Endodermal cell (in vitro differentiated cells): ENCODE measurements at regions not wholly inside any gene's neighbourhood (a gene's known extent, or its start where the extent isn't known, plus 50 kb on each side); places are given as distances from the start of the nearest gene placed in this dataset.

Experiments used
- DNase-seq: peaks from one replicate; pipeline ENCODE4 v3.0.0-alpha.2; 2017
- H3K27ac ChIP-seq: 2 replicates; pipeline ENCODE4 v1.5.1; 2013; ENCODE audit warnings: mild to moderate bottlenecking, low read depth, low read length, moderate library complexity
- H3K27me3 ChIP-seq: 2 replicates; pipeline ENCODE4 v1.6.1; 2013; ENCODE audit warnings: mild to moderate bottlenecking, low read length, moderate library complexity; ENCODE audit not compliant: insufficient read depth, control insufficient read depth, poor library complexity, severe bottlenecking
- H3K36me3 ChIP-seq: 2 replicates; pipeline ENCODE4 v1.7.0; 2013; ENCODE audit warnings: mild to moderate bottlenecking, low read length, moderate library complexity; ENCODE audit not compliant: control insufficient read depth, insufficient read depth
- H3K4me1 ChIP-seq: one replicate; pipeline ENCODE4 v1.7.0; 2013; ENCODE audit warnings: low read length; ENCODE audit not compliant: control insufficient read depth, insufficient read depth
- H3K4me3 ChIP-seq: 2 replicates; pipeline ENCODE4 v1.5.1; 2013; ENCODE audit warnings: mild to moderate bottlenecking, low read length, moderate library complexity
- H3K9ac ChIP-seq: 2 replicates; pipeline ENCODE4 v1.6.1; 2013; ENCODE audit warnings: mild to moderate bottlenecking, low read length, moderate library complexity; ENCODE audit not compliant: poor library complexity, severe bottlenecking; ENCODE audit errors: extremely low read depth
- H3K9me3 ChIP-seq: 2 replicates; pipeline ENCODE4 v1.6.1; 2013; ENCODE audit warnings: mild to moderate bottlenecking, low read length, moderate library complexity; ENCODE audit not compliant: control insufficient read depth
- H3K27ac Mint-ChIP-seq: 2 replicates; pipeline ENCODE4 v1.8.0; 2020; ENCODE audit warnings: mixed read lengths
- H3K27me3 Mint-ChIP-seq: 2 replicates; pipeline ENCODE4 v1.8.0; 2021; ENCODE audit warnings: mild to moderate bottlenecking, mixed read lengths; ENCODE audit not compliant: insufficient read depth
- H3K36me3 Mint-ChIP-seq: 2 replicates; pipeline ENCODE4 v1.8.0; 2020; ENCODE audit warnings: low read depth, mixed read lengths
- H3K4me1 Mint-ChIP-seq: 2 replicates; pipeline ENCODE4 v1.8.0; 2020; ENCODE audit warnings: mixed read lengths
- H3K4me3 Mint-ChIP-seq: 2 replicates; pipeline ENCODE4 v1.8.0; 2020; ENCODE audit warnings: mild to moderate bottlenecking, moderate library complexity, mixed read lengths
- H3K9me3 Mint-ChIP-seq: 2 replicates; pipeline ENCODE4 v1.8.0; 2020; ENCODE audit warnings: mild to moderate bottlenecking, mixed read lengths
- CTCF ChIP-seq: fragments of 200-600 bp; sonication (generic); conservative IDR thresholded peaks from 2 replicates; pipeline ENCODE4 v1.5.0; 2021; ENCODE audit warnings: antibody characterized with exemption, mild to moderate bottlenecking
- WGBS, 2 experiments: methylation state at CpG; one replicate each; pipeline versions ENCODE4 v1.1.5 to v1.1.7; 2013; ENCODE audit warnings: missing lambda C conversion rate in 2 of 2, mixed read lengths in 1 of 2; ENCODE audit not compliant: insufficient coverage in 1 of 2, insufficient read length in 1 of 2; 5-methylcytosine and 5-hydroxymethylcytosine counted together

- Histone ChIP-seq H3K9ac (no peak overlapping the region), H3K4me1 (no peaks in the 10 kb centered on the region), H3K9me3 (peaks cover 18% of the 10 kb centered on the region), H3K36me3 (no peaks in the 10 kb centered on the region), H3K4me3 (no peak overlapping the region), H3K27me3 (no peaks in the 10 kb centered on the region), H3K27ac (no peak overlapping the region)
- Mint-ChIP-seq H3K4me3 (no peak overlapping the region), H3K4me1 (no peaks in the 10 kb centered on the region), H3K36me3 (peaks cover 2% of the 10 kb centered on the region), H3K27me3 (no peaks in the 10 kb centered on the region), H3K27ac (no peak overlapping the region), H3K9me3 (peaks cover 19% of the 10 kb centered on the region)
- WGBS, 2 experiments: 86 to 100% methylated on average over 1 to 2 of the region's 2 CpGs
- DNase-seq: peak; percentile 45
- TF ChIP-seq CTCF: no peak
Observed at GRCh38 chr18:29056800-29057199, 879.9 kb upstream of the CDH2 start.

GRCh38 chr18:29041976-29042375, 865.0 kb upstream of the CDH2 start:
- TF ChIP-seq CTCF: no peak
- Histone ChIP-seq H3K36me3 (no peaks in the 10 kb centered on the region), H3K4me1 (no peaks in the 10 kb centered on the region), H3K27me3 (no peaks in the 10 kb centered on the region), H3K27ac (no peak overlapping the region), H3K4me3 (no peak overlapping the region), H3K9ac (no peak overlapping the region), H3K9me3 (peaks cover 16% of the 10 kb centered on the region)
- no peak for DNase-seq
- peaks cover 2% of the 10 kb centered on the region for H3K36me3 Mint-ChIP-seq
- no peak overlapping the region for H3K27ac Mint-ChIP-seq
- H3K9me3 Mint-ChIP-seq: peaks cover 25% of the 10 kb centered on the region
- H3K4me1 Mint-ChIP-seq: no peaks in the 10 kb centered on the region
- no peak overlapping the region for H3K4me3 Mint-ChIP-seq
- WGBS, 2 experiments: 97% methylated on average over 1 of the region's 1 CpG; no CpG with 5 or more reads in 1 of the 2 experiments
- no peaks in the 10 kb centered on the region for H3K27me3 Mint-ChIP-seq

GRCh38 chr18:29034113-29034856, 857.4 kb upstream of the CDH2 start:
- no peak overlapping the region for H3K4me3 Mint-ChIP-seq
- no peak for DNase-seq
- H3K27me3 Mint-ChIP-seq: no peaks in the 10 kb centered on the region
- H3K27ac Mint-ChIP-seq: no peak overlapping the region
- no peaks in the 10 kb centered on the region for H3K36me3 Mint-ChIP-seq
- Histone ChIP-seq H3K9ac (no peak overlapping the region), H3K4me1 (no peaks in the 10 kb centered on the region), H3K4me3 (no peak overlapping the region), H3K36me3 (no peaks in the 10 kb centered on the region), H3K27me3 (no peaks in the 10 kb centered on the region), H3K27ac (no peak overlapping the region), H3K9me3 (peaks cover under 1% of the 10 kb centered on the region)
- peaks cover under 1% of the 10 kb centered on the region for H3K9me3 Mint-ChIP-seq
- H3K4me1 Mint-ChIP-seq: no peaks in the 10 kb centered on the region
- 95% methylated on average over 3 of the region's 3 CpGs; no CpG with 5 or more reads in 1 of the 2 experiments for WGBS, 2 experiments
- TF ChIP-seq CTCF: no peak
